Mesenteric fat pad (tissue), 1 donor: ENCODE measurements at regions not wholly inside any gene's neighbourhood (a gene's known extent, or its start where the extent isn't known, plus 50 kb on each side); places are given as distances from the start of the nearest gene placed in this dataset.
"Not testable (repeated sequence)": the region's sequence is repeated elsewhere in the genome, so short reads cannot be mapped to it uniquely, and the experiment has no call there.

Experiments
- DNase-seq: peaks from one replicate; pipeline ENCODE4 v3.0.0-alpha.2; 2020; ENCODE audit warnings: low spot score
- donor health status: DM: yes; HTN: yes; CAD: no.

GRCh38 chr15:31178705-31179104 lies 77.2 kb upstream of the TRPM1 start:
- no peak for DNase-seq

- no peak for DNase-seq
These were observed 78.2 kb upstream of the TRPM1 start for GRCh38 chr15:31179693-31180092.

GRCh38 chr15:31193291-31193690 lies 91.8 kb upstream of the TRPM1 start:
- no peak for DNase-seq

GRCh38 chr15:31195871-31196270 lies 94.3 kb upstream of the TRPM1 start:
- DNase-seq: no peak

- no peak for DNase-seq
These were observed 96.2 kb upstream of the TRPM1 start for GRCh38 chr15:31197497-31198414.

GRCh38 chr15:31200735-31201151 lies 99.2 kb upstream of the TRPM1 start:
- DNase-seq: no peak

- no peak for DNase-seq
These were observed 101.4 kb upstream of the TRPM1 start for GRCh38 chr15:31202953-31203352.

GRCh38 chr15:31203999-31204398 lies 102.5 kb upstream of the TRPM1 start:
- no peak for DNase-seq

- DNase-seq: no peak
These were observed 105.1 kb upstream of the TRPM1 start for GRCh38 chr15:31206386-31207181.

GRCh38 chr15:31207246-31207645 lies 105.7 kb upstream of the TRPM1 start:
- DNase-seq: no peak

GRCh38 chr15:31207861-31208260 lies 106.3 kb upstream of the TRPM1 start:
- not testable (repeated sequence) for DNase-seq

- DNase-seq: no peak
These were observed 107.3 kb upstream of the TRPM1 start for GRCh38 chr15:31208817-31209216.

- no peak for DNase-seq
These were observed 109.8 kb upstream of the TRPM1 start for GRCh38 chr15:31211353-31211752.

- DNase-seq: no peak
These were observed 111.0 kb upstream of the TRPM1 start for GRCh38 chr15:31212326-31213080.

GRCh38 chr15:31214158-31214863 lies 112.3 kb upstream of the KLF13 start:
- DNase-seq: no peak

- DNase-seq: no peak
These were observed 111.7 kb upstream of the KLF13 start for GRCh38 chr15:31214864-31215489.

GRCh38 chr15:31215490-31216214 lies 111.0 kb upstream of the KLF13 start:
- peak; percentile 91 for DNase-seq

GRCh38 chr15:31216215-31216911 lies 110.3 kb upstream of the KLF13 start:
- DNase-seq: peak; percentile 91

GRCh38 chr15:31217067-31217466 lies 109.6 kb upstream of the KLF13 start:
- no peak for DNase-seq
